SW 1271 (cell line): ENCODE measurements at regions not wholly inside any gene's neighbourhood (a gene's known extent, or its start where the extent isn't known, plus 50 kb on each side); places are given as distances from the start of the nearest gene placed in this dataset.

Experiments
- DNase-seq, 2 experiments: peaks; one replicate each; lab custom pipeline; 2025; lab: John Stamatoyannopoulos, UW

DNA sequence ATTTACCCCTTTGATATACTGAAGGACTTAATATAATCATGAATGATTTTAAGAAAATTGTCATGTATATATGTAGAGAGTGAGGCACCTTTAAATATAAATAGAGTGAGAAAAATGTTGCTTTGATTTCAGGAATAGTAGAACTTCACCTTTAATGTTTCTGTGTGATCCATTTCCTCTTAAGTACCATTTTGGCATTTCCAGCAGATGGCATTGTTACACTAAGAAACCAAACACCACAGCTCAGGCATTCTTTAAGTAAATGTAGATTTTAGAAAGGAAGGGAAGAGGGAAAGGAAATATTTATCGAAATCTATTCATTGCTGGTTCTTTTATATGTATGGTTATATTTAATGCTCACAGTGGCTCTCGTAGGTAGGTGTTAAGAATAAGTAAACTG, 556.7 kb upstream of the FBXO33 start:
- peak in 1 of 2 experiments; percentile 44 for DNase-seq

DNA sequence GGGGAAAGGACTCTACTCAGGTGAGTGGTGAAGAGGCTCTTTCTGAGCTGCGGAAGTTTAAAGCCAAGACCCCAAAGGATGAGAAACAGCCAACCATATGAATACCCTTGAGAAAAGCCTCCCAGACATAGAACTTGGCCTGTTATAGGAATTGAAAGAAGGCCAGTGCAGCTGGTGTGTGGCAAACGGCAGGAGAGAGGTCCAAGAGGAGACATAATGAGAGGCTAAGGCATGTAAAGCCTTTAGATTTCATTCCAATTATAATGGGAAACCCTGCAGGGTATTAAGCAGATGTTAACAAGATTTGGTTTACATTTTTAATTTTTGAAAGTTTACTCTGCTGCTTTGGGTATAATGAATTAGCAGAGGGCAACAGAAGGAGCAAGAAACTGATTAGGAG, 552.1 kb upstream of the FBXO33 start:
- no peak for DNase-seq

DNA sequence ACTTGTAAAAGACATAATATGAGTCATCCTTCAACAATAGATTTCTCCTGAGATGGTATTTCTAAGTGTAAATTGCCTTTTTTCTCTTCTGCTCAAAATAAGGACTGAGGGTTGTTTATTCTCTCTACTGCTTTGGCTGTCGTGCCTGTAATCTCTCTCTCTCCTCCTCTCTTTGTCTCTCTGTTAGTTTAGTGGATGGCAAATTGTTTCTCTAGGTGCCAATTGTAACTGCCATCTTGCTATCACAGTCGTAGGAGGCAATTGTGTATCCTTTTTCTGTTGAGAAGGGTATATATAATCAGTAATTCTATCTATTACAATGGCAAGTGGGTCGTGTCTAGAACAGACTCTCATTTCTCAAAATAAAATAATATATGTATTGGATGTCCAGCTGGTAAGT, 545.0 kb upstream of the FBXO33 start:
- DNase-seq: no peak

DNA sequence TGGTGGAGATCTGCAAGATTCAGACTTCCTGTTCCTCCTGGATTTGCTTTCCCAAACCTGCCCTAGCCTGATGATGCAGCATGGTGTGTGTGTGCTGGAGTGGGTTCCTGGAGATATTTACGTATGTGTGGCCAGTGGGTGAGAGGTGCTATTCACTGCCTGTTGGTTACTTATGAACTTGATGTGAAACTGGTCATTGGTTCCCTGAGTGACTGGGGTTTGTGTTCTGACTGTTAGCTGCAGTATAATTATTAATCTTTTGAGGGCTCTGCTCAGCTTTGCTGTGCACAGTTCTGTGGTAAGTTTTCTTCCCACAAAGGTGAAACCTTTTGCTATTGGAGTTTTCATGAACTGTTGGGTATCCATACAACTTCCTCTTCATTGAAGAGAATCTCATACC, 541.8 kb upstream of the FBXO33 start:
- no peak for DNase-seq

DNA sequence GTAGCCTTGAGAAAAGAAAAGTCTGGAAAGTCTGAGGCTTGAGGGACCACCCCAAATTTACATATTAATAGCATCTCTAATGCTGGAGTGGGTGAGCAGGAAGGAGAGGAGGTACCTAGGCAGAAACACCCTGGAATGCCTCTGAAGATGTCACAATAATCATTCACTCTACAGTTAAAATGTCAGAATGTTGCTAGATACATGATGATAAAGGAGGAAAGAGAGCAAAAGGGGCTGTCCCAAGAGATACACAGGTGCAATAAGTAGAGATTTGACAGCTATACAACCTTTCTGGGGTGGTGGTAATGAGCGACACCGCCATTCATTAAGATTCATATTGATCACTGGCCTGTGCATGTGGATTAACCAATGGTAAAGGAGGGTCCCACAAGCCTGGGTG, 540.5 kb upstream of the FBXO33 start:
- DNase-seq: no peak

DNA sequence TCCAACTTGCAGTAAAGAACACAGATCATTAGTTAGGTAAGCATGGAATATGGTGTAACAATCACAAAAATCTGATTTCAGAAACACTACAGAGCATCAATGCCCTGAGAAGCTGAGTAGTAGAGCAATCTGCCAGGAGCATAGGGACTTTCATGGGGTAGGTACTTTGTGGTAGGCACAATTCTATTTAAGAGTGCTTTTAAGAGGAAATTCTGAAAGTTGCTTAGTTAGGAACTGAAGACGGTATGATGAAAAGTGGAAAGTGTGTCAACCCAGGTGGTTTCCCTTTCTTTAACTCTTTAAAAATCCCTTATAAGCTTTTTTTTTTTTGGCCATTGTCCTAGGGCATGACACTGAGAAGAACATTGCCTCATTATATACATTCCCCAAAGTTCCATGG, 535.7 kb upstream of the FBXO33 start:
- no peak for DNase-seq

DNA sequence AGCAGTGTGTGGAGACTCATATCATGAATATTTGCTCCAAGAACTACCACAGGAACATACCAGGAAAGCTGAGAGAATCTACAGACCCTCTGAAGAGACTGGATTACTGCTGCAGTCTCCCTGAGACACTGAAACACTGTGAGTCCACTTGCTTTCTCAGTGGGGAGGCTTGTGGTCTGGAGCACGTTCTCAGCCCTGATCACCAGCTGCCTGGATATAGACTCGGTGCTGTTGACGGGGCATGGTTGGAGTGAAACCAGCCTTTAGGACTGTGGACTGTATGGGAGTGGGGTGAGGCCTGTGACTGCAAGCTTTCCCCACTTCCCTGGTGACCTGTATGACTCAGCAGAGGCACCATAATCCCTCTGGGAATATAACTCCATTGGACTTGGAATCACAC, 525.8 kb upstream of the FBXO33 start:
- no peak for DNase-seq

DNA sequence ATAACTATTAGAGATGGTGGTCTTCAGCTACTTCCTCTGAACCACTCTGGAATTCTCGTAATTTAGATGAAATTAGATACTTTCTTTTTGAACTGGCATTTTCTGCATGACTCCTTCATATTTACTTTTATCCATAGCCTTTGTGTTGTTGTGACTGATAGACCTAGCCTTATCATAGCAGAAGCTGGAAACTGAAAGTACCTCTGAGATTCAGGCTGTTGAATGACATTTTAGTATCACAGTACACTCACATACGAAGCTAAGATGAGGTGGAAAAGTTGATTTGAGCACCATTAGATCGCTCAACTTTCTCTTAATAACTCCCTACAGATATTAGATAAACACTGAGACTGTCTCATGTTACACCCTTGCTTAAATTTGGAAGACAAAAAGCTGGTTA, 525.1 kb upstream of the FBXO33 start:
- DNase-seq: no peak

DNA sequence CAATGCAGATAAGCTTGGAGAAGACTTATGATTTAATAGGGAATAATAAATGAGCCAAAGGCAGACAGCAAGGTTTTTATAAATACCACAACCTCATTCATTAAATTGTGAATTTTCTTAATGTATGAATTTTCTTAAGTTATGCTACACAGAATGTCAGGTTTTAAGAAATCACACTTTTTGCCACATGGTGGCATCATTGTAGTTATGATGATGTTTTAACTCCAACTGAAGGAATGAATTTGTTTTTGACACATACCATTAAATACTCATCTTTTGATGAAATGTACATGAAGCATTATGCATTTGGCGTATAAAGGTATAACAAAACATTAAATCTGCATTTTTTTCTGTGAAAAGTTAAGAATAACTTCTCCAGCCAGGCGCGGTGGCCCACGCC, 524.1 kb upstream of the FBXO33 start:
- DNase-seq: peak in 1 of 2 experiments; percentile 4

DNA sequence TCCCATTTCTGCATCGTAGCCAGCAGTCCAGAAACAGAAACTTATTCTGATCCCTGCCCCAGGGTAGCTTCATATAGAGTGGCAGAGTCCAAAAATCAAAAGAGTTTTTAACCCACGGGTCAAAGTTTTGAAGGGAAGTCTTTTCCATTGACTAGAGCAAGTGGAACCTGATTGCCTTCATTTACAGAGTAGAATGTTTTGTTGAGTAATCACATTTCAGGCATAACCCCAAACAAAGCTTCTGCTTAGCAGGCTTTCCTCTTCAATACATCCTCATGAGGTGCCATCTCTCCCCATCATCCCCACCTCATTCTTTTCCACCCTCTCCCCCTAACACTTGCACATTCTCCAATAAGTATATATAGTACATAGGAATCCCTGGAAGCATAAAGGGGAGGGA, 516.0 kb upstream of the FBXO33 start:
- no peak for DNase-seq

DNA sequence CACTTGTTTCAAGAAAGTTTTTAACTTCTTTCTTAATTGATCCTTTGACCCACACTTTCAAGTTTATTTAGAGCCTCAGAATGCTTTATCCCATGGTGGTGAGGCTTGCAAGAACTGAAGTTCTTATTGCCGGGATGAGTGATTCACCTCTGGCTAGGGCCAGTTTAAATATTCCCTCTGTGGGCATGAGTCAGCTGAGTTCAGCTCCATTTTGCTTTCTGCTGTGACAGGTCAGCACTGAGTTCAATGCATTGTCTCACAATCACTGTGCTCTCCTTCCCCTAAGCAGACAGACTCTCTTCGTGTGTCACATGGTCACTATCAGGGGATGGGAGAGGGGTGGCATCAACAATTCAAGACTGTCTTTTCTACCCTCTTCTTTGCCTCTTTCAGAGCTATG, 514.6 kb upstream of the FBXO33 start:
- no peak for DNase-seq

DNA sequence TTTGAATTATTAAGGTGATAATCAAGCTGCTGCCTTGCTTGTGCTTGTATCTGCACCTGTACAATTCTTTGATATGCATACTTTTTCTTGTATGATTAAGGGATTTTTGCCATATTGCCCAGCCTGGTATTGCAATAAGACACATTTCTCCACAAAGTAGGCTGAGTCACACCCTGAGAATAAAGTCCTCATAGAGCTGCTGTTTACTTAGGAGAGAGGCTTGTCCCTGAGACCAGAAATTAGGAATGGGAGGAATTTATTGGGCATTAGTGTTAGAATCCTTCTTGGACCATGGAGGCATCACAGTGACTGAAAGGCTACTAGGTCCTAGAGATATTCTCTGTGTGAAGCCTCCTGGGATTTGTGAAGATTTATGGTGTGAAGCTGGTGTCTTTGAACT, 506.8 kb upstream of the FBXO33 start:
- DNase-seq: no peak

DNA sequence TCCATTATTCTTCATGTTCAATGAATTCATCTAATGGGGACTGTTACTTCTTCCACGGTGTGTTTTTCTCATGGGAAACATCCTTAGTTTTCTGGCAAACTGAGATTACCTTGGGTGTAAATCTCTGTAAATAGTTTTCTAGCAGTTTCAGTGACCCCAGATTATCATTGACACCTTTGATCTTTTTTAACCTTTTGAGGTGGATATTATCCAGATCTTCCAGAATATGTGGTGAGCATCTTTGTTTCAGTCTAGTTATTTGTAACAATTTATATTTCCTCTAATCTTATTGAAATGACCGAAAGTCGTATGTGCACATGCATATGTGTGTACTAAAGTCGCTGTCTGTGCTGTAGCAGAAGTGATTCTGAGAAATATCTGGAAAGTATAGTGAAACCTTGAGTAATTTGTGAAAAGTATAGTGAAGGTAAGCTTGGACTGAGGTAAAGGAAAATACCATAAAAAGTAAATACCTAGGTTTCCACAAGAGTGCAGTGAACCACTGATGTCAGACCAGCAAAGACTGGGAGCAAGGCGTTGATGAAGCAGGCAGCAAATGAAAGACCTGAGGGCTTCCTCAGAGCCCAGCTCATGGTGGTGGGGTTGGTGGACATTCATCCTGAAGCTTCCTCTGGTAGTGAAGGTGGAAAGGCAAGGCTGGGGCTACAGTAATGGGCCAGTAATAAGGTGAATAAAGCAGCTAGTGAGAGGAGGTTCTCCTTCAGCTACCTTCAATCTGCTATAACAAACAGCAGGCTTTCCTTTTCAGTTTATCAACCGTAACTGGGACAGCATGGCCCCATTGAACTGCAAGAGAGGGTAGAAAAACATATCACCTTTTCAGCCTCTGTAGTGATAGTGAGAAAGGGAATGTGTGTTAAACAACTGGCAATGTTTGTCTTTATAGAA, 480.2 kb upstream of the FBXO33 start:
- no peak for DNase-seq

DNA sequence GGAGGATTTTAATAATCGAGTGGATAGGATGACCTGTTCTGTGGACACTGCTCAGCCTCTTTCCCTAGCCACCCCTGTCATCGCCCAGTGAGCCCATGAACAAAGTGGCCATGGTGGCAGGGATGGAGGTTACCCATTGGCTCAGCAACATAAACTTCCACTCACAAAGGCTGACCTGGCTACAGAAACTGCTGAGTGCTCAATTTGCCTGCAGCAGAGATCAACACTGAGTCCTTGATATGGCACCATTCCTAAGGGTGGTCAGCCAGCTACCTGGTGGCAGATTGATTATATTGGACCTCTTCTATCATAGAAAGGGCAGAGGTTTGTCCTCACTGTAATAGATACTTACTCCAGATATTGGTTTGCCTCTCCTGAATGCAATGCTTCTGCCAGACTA, 465.4 kb upstream of the FBXO33 start:
- no peak for DNase-seq

DNA sequence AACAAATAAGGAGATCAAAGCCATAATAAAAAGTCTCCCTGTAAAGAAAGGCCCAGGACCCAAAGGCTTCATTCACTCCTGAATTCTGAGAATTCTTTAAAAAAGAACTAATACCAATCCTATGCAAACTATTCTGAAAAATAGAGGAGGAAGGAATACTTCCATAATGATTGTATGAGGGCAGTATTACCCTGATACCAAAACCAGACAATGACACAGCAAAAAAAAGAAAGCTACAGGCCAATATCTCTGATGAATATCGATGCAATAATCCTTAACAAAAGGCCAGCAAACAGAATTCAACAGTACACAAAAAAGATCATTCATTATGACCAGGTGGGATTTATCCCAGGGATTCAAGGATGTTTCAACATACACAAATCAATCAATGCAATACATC, 457.8 kb upstream of the FBXO33 start:
- DNase-seq: no peak

DNA sequence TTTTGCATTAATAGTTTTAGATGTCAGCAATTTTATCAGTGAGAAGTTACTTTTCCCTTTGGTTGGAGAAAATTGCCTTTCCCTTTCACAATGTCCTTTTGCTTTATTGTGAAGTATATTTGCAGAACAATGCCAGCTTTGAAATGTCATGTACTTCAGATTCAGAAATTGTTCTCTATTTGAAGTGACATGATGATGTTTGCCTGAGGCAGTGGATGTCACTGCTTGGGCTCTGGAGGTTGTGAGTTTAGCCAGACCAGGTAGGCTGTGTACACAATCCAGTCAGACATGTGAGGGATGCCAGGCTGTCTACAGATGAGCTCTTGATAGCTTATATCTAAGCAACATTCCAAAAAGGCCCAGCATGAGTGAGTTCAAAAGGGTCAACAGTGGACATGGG, 451.9 kb upstream of the FBXO33 start:
- DNase-seq: no peak

DNA sequence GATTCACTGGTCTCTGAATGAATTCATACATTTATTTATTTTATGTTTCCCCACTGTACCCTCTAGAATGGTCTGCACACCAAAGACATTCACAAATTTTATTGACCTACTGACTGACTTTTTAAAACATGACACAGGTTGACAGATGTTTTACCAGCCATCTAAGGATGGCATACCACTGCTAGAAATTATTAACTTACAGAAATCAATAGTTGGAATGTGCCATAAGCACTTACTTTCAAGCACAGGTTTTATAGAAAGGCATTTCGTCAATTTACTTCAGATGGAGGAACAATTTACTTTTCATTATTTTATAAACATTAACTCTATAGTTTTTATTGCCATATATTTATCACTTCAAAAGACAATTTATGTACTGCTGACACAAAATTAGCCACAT, 448.7 kb upstream of the FBXO33 start:
- no peak for DNase-seq

DNA sequence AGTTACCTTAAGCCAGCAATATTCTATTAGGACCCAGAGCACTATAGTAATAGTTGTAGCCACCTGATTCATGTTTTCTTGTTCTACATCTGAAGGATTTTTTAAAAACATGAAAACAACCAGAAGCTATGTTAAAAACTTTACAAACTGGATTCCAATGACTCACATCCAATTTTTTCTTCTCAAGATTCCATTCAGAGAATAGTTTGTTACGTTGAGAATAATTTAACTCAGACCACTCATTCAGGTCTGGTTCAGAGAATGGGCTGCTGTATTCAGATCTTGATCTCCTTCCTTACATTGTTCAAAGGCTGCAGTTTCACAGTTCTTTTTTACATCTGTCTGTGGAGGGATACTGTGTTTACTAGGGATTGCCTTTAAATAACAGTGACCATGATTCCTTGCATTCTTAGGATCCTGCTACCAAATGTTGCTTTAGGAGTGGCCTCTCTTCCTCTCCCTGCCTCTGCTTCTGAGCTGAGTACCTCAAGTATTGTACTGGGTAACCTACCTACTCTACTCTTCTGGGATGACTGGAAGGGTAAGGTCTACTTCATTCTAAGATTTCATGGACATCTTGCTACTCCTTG, 448.0 kb upstream of the FBXO33 start:
- no peak for DNase-seq

DNA sequence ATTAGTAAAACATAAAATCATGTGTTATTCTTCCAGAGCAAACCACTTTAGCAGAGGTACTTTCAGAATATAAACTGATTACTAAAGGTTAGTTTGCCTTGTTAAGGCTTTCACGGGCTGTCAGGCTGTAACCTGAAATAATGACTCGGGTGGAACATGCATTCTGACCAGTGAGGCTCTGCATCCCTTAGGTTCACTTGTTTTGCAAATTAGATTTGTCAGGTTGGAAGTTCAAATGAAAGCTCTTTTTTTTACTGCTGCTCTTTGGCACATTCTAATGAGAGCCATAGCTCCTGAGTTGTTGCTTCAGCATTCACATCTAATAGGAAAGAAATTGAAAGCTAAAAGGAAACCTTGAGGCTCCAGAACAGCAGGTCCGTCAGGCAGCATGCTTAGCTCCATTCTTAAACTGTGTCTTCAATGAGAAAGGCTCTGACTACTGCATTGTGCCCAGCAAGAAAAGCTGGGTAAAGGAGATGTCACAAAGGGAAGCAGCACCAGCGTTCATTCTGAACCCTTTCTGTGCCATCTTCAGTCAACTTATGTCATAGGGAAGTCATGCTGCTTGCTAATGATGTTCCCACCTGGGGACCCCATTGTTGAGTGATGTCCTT, 445.5 kb upstream of the FBXO33 start:
- no peak for DNase-seq

DNA sequence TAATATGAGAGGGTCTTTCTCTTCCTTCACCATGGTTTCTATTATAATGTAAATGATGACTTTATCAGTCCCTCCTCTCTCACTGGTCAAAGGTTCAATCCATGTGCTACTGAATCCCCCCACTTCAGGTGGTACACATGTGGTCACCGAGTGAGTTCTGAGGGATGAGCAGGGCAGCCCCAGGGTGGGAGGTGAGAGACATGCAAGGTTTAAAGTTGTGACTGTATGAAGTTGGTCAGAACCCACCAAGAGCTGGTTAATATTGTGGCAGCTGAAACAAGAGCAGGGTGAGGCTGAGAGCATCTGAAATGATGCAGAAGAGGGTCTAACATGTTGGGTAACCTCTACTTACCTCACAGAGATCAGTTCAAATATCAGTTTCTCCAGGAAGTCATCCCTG, 444.7 kb upstream of the FBXO33 start:
- DNase-seq: no peak

DNA sequence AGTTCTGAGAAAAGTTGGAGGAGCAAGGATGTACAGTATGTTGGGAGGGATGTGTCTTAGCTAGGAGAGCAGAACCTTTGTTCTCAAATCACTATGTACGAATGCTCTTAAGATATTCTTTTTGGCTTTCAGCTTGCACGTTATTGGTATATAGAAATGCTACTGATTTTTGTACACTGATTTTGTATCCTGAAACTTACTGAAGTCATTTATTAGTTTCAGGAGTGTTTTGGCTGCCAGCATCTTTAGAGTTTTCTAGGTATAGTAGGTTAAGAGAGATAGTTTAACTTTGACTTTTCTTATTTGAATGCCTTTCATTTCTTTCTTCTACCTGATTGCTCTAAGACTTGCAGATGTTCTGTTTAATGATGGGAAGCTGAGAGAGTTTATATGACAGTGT, 442.8 kb upstream of the FBXO33 start:
- no peak for DNase-seq

DNA sequence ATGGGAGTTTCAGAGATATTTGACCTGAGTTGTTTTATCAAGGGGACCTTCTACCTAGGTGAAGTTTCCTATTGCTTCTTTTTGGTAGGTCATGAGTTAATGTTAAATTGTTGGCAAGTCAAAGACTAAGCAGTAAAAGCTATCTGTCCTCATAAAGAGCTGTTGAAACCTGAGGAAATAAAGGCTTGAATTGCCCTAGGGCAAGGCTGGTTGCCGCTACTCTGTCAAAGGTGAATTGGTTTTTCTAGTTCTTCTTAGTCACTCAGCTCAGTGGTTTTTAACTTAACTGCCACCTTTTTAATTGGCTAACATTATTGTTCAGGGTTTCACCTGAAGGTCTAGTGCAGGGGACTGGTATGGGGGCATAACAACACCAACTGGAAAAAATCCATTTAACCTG, 441.6 kb upstream of the FBXO33 start:
- no peak for DNase-seq

DNA sequence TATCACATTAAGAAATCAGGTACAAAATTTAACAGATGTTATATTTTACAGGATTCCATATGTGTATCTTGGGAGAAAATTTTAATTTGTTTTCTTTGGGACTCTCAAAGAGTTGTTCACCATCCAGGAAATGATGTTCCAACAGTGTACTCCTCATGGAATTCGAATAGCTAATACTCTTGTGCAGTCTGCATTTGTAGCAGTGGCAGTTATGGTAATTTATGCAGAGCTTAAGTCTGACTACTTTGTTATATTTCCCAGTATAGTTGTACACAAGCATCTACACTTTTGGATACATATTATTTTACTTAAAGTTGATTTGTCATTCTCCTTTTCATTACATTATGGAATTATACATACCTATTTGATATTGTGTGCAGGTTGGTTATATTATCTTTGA, 436.7 kb upstream of the FBXO33 start:
- no peak for DNase-seq
